ENCODE measurements at regions not wholly inside any gene's neighbourhood (a gene's known extent, or its start where the extent isn't known, plus 50 kb on each side); places are given as distances from the start of the nearest gene placed in this dataset.

- no peak for DNase-seq
These were observed 317.5 kb upstream of the RTL1 start for GRCh38 chr14:101220921-101221510.

DNA sequence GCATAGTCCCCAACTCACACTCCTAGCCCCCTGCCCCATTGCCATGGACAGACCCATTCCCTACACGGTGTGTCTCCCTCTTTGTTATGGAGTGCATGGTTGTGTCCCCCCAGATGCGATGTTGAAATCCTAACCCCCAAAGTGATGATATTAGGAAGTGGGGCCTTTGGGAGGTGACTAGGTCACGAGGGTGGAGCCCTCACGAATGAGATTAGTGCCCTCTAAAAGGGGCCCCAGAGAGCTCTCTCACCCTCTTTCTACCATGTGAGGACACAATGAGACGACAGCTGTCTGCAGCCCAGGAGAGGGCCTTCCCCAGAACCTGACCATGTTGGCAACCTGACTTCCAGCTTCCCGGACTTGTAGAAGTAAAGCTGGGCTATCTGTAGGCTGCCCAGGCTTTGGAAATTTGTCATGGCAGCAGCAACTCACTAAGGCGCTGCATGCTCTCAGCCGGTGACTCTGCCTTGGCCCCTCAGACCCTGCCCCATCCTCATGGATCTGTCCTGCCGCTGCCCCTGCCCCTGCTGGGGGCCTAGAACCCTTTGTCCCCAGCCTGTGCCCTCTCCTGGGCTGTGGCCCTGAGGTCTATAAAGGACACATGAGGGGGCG lies 318.1 kb upstream of the RTL1 start:
- DNase-seq: no peak

DNA sequence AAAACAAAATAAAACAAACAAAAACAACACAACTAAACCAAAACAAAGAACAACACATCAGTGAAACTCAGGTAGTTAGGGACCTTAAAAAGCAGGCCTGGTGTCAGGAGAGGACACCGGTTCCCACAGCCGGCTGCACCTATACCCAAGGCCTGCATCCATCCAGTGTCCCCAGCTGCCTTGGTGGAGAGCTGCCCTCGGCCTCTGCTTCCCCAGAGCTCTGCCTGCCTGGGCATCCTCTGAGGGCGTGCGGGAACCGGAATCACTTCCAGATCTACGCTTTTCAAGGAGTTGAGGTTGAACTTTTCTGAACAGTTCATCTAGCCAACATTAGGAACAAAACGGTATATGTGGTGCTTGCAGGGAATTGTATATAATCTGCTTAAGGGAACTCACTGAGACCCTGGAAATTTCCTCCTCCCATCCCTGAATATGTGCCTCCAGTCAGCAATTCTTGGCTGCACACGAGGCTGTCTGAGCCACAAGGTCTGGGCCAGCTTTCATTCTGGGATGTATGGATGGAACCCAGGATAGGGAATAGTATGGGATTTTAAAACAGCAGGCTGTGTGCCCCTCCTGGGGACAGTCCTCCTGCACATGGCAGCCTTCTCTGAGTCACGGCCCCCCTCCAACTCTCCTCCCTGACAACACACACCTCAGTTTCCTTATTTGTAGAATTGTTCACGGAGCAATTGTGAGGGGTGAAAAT lies 319.0 kb upstream of the RTL1 start:
- DNase-seq: no peak

DNA sequence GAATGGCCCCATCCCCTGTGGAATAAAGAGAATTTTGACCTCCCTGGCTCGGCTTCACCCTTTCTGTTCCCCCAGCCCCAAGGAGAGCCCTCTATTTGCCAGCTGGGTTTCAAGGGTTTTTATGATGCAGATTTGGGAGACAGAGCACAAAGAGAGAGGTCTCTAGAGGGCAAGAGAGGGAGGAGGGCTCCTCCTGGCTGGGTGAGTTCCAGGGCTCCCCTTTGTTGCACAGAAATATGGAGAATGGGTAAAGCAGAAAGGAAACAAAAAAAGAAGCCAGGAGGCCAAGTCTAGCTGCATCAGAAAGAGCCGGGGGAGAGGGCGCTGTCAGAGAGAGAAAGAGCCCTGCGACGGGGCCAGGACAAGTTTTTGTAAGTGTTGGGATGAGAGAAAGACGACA lies 319.6 kb upstream of the RTL1 start:
- no peak for DNase-seq

DNA sequence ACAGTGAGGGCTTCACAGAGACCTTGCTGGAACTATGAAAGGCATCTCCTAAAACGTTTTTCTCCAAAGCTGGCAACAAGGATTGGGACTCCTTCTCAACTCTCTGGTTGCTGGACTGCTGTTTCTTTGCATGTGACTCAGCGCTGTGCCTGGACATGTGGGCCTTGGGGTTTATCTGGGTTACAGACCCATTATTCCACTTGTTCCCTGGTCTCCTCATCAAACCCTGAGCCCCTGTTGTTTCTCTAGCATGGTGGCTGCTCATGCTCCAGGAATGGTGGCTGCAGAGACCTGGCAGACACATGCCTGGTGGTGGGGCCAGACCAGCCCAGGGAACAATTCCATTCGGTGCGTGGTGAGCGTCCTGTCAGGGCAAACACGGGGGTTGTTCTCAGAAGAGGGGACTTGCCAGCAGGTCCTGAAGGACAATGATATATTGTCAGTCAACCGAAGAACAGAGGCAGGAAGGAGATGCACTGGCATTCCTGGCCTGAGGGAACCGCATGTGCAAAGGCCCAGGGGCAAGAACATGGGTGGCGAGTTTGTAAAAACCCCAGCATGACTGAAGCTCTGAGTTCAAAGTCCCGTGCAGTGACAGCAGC lies 320.1 kb upstream of the RTL1 start:
- no peak for DNase-seq

- DNase-seq: no peak
These were observed 321.0 kb upstream of the RTL1 start for GRCh38 chr14:101224356-101225156.

- peak; percentile 47 for DNase-seq
These were observed 321.9 kb upstream of the RTL1 start for GRCh38 chr14:101225157-101226152.

- DNase-seq: no peak
These were observed 322.7 kb upstream of the RTL1 start for GRCh38 chr14:101226265-101226602.

- peak; percentile 16 for DNase-seq
These were observed 323.3 kb upstream of the RTL1 start for GRCh38 chr14:101226603-101227425.

- no peak for DNase-seq
These were observed 324.4 kb upstream of the RTL1 start for GRCh38 chr14:101227611-101228594.

DNA sequence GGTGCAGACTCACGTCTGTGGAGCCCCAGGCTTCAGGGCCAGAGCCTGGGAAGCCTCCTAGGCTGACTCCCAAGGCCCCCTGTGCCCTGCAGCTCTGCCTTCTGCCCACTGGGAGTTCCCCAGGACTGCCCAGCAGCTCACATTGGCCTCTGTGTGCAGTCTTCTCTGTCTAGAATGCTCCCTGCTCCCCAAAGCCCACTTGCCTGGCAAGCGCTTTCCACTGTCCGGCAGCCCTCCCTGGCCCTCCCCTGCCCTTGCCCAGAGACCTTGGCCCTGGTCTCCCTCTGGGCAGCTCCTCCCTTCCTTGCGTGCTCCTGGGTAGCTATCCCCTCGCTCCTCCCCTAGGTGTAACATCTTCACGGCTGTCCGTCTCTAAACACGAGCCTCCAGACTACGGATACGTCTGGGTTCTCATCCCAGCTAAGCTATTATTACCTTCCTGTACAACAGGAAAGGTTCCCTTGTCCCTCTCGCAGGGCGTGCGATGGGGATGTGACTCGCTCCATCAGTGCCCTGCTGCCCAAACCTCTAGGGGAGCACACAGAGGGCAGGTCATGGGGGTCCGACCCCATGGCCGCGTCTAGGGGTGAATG lies 325.5 kb upstream of the RTL1 start:
- no peak for DNase-seq

DNA sequence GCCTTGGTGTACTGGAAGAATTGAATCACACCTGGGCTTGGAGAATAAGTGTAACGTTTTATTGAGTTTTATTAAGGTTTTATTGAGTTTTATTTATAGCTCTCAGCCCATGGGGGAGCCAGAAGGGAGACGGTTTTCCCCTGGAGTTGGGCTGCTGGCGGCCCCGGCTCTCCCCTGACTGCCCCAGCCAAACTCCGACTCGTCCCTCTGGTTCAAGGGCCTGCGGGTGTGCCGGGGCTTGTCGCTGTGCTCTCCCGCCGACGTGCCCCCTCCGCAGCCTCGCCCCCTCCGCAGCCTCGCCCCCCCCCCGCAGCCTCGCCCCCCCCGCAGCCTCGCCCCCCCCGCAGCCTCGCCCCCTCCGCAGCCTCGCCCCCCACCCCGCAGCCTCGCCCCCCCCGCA lies 326.1 kb upstream of the RTL1 start:
- no peak for DNase-seq

DNA sequence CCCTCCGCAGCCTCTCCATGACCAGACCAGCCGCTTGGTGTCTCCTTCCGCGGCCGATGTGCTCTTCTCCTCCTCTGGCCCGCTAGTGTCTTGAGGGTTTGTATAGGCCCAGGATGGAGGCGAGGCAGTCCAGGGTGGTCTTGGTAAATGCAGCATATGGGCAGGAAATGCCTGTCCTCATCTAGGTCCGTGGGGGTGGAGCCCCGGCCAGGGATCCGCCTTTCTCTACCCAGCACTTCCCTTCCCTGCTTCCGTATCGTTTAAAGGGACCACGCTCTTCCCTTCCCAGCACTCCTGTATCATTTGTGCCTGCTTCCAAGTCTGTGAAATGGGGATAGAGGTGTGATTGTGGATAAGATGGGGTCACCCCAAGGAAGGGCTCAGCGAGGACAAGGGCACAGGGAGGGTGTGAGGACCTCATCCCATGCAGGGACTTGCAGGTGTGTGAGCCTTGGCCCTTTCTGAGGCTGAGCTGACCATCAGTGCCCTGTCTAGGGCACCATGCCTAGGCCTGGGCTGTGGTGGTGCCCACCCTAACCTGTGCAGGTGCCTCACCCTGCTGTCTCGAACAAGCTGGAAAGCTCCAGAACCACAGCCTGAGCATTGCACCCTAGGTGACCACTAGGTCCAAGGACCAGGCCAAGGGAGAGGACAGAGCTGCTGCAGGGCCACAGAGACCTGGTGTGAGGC lies 326.8 kb upstream of the RTL1 start:
- DNase-seq: no peak

DNA sequence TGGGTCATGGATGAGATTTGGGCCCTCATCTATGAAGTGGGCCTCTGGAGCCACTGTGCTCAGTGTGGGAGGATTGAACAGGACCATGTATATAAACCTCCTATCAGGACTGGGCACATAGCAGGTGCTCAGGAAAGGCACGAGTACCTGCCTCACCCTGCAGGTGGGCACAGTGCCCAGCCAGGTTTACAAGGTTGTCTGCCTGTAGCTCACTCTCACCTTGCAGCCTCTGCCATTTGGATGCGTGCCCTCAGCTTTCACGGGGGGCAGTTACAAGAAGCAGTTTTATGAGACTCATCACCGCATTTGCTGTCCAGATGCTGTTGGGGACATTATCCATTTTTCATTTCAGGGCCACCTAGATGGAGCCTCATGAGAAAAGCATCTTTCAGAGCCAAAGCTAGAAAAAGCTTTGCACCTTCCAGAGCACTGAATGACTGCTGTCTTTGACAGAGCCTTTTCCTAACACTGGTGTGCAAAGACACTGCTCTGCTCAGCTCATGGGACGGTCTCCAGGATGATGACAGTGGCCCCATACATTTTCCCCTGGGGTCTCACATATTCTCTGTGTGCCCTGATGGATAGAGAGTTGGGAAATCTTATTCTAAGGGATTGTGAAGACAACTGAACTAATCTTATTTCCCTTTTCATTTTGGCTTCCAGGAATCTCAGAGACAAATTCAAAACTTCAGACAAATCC lies 327.5 kb upstream of the RTL1 start:
- no peak for DNase-seq

DNA sequence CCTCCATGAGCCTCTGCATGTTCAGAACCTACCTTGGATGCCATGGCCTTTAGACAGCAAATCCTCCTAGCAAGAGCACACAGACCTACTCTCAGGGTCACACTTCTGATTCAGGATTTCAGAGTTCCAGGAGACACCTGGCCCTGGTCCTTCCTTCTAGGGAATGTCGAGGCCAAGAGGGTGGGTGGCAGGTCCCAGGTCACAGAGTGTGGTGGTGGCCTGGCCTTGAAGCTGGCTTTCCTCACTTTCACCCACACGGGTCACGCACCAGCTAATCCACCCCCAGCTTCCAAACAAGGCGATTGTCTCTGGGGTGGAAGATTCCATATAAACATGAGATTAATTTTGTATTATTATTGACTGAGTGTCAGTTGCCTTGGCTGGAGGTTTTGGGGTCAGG lies 328.3 kb upstream of the RTL1 start:
- DNase-seq: no peak

- no peak for DNase-seq
These were observed 328.8 kb upstream of the DIO3 start for GRCh38 chr14:101232340-101233020.

DNA sequence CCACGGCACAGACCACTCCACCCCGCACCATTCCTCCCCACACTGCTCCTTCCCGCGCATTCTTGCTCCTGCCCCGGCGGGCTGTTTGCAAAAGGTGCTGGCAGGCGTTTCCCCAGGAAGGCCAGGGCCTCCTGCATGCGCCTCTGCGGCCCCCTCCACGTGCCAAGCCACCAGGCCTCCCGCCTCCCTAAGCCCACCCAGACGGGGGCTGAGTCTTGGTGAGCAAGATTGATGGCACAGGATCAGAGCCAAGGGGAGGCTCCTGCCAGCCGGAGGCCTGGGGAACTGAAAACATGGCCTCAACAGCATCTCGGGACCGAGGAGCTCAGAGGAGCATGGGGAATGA lies 328.3 kb upstream of the DIO3 start:
- no peak for DNase-seq

DNA sequence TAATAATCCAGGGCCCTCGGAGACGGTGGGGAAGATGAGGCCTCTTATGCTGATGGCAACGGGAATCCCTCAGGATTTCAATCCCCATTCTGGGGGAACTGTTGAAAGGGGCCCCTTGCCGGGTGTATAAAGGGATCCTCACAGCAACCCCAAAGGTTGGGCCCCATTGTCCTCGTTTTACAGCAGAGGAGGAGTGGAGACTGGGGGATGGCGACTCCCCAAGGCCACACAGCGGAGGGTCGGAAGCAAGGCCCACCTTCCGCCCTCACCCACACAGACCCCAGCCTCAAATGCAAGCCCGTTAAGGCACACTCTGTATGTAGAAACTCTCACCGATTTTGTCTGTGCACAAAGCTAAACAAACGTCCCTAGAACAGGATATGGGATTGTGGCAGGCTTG lies 327.9 kb upstream of the DIO3 start:
- DNase-seq: no peak

Data from hematopoietic multipotent progenitor cell treated with erythropoietin and hydrocortisone succinate and interleukin-3 and kit ligand, for 6 days (in vitro differentiated cells).